Activated CD8-positive, alpha-beta memory T cell treated with anti-CD3 and anti-CD28 coated beads, Interleukin-2, amount 50 U/mL, for 48 hours (primary cell): ENCODE measurements at regions not wholly inside any gene's neighbourhood (a gene's known extent, or its start where the extent isn't known, plus 50 kb on each side); places are given as distances from the start of the nearest gene placed in this dataset.
"Not testable (repeated sequence)": the region's sequence is repeated elsewhere in the genome, so short reads cannot be mapped to it uniquely, and the experiment has no call there.

Experiments
- DNase-seq: peaks from one replicate; pipeline ENCODE4 v3.0.0-alpha.2; 2020

DNA sequence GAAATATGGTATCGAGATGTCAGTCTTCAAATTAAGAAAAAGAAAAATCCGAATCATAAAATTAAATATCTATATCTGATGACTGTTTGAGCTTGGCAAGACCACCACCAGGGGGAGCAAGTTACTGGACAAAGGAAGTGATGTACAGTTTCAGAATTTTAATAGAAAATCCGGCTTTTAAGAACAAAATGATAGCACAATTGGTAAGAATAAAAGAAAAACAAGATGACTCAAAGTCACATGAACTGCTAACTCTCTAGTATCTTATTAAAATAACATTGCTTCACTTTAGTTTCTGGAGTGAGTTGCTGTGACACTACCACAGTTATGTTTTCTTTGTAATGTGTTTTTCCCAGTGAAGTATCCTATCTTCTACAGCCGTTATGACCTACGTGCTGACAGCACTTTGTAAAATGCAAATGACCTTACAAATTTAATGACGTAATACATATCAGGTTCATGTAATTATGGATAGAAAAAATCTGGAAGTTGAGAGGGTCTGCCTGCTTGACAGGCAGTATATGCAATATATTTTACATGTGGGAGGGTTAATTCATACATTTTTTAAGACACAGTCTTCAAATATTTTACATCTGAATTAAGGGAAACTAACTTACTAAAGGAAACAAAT is 405.3 kb upstream of the HS3ST5 start:
- DNase-seq = peak; percentile 50

- no peak for DNase-seq
These were observed 397.7 kb upstream of the HS3ST5 start for GRCh38 chr6:114740547-114740946.

GRCh38 chr6:114739656-114740055 is 396.8 kb upstream of the HS3ST5 start:
- no peak for DNase-seq

- no peak for DNase-seq
These were observed 392.4 kb upstream of the HS3ST5 start for GRCh38 chr6:114735025-114735735.

DNA sequence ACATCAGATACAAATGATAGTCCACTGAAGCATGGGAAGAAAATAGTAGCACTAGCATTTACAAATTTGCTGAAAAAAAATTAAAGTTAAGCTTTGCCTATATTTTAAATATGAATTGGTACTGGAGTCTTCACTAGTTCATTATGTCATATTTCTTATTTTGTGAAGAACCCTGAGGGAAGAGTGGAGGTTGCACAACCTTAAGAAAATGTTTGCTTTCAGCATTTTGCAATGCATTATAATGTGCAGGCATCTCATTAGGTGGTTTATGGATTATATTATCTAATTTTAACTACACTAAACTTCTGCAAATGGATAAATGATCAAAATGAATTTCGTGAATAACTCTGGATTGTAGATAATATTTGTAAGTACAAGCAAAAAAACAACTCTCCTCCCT is 390.8 kb upstream of the HS3ST5 start:
- no peak for DNase-seq

GRCh38 chr6:114718716-114719270 is 376.0 kb upstream of the HS3ST5 start:
- no peak for DNase-seq

DNA sequence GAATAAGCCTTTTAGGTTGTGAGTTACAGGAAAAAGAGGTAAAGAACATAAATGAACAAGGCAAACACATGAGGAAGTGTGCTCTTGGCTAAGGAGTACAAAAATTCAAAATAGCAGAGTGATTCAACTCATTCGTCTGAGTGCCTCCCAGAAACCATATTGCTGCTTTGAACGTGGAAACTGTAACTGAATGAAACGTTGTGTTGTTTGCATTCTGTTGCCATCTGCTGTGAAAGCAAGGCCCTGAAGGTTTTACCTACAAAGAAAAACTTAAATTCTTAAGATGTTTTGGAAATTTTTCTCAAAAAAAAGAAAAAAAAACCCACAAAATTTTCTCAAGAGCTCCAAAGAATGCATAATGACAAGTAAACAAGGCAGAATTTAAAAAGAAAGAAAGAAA is 375.4 kb upstream of the HS3ST5 start:
- DNase-seq = no peak

DNA sequence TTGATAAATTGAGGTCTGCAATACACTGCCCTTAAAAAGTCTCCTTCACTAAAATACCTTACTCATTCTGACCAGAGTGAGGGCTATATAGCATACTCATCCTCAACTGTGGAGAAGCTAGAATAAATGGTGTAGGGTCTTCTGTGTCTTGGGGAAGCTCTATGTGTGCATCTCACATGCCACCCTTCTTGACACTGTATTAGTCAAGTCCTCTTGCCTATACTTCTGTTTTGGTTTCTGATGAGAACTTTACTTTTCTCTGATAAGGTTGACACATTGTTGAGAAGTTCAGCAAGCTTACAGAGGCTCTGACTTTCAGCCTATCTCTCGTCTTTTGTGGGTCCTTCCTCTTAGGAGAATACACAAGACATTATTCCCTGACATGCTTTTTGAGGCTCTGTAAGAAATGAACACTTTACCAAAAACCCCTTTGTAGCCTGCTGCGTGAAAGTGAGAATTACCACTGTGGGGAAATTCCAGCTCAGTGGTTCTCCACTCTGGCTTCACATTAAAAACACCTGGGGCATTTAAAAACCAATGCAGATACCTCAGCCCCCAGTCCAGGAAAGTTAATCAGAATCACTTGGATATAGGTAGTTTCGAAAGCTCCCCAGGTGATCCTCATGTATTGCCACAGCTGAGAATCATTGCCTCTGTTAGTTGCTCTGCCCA is 372.1 kb upstream of the HS3ST5 start:
- DNase-seq = no peak

- DNase-seq = no peak
These were observed 370.9 kb upstream of the HS3ST5 start for GRCh38 chr6:114713690-114714089.

GRCh38 chr6:114712129-114712662 is 369.4 kb upstream of the HS3ST5 start:
- no peak for DNase-seq

DNA sequence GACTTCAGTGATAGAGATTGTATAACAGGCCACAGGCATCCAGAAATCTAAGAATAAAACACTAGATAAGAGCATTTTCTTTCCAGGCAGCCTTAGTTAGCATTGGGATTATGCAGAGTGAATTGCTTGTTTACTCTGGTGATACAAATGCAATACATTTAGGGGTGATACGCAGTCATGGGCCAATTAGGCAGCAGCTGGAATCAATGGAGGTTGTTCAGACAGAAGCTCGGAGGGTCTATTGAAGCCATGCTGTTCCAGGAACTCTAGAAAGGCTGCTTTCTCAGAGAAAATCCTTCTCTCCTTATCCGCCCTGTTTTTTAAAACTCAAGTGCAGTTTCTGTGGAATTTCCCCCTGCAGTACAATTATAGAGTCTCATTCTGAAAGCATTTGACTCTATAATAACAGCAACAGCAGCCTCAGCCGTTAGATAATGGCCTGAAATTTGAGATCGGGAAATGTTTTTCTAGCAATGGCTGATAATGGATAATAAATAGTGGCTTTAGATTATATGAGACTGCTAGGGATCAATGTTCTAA is 364.3 kb upstream of the HS3ST5 start:
- DNase-seq = no peak

- no peak for DNase-seq
These were observed 347.8 kb upstream of the HS3ST5 start for GRCh38 chr6:114690625-114691024.

DNA sequence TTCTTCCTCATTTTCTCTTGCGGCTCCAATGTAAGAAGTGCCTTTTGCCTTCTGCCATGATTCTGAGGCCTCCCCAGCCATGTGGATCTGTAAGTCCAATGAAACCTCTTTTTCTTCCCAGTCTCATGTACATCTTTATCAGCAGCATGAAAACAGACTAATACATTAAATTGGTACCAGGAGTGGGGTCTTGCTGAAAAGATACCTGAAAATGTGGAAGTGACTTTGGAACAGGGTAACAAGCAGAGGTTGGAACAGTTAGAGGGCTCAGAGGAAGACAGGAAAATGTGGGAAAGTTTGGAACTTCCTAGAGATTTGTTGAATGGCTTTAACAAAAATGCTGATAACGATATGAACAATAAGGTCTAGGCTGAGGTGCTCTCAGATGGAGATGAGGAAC is 316.7 kb upstream of the HS3ST5 start:
- DNase-seq = no peak

- DNase-seq = no peak
These were observed 308.8 kb upstream of the HS3ST5 start for GRCh38 chr6:114651611-114652010.

- DNase-seq = no peak
These were observed 308.1 kb upstream of the HS3ST5 start for GRCh38 chr6:114650891-114651290.

DNA sequence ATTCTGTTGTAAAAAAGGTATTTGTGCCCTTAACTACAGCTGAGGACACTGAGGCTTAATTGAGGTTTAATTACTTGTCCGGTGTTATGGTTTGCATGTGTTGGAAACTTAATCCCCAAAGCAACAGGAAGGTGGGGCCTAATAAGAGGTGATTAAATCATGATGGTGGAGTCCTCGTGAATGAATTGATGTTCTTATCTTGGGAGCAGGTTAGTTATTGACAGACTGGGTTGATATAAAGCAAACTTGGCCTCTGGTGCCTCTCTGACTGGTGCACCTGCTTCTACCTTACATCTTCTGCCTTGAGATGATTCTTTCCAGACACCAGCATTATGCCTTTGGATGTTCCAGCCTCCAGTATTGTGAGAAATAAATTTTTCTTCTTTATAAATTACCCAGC is 306.5 kb upstream of the HS3ST5 start:
- DNase-seq = no peak

GRCh38 chr6:114648847-114649246 is 306.0 kb upstream of the HS3ST5 start:
- no peak for DNase-seq

DNA sequence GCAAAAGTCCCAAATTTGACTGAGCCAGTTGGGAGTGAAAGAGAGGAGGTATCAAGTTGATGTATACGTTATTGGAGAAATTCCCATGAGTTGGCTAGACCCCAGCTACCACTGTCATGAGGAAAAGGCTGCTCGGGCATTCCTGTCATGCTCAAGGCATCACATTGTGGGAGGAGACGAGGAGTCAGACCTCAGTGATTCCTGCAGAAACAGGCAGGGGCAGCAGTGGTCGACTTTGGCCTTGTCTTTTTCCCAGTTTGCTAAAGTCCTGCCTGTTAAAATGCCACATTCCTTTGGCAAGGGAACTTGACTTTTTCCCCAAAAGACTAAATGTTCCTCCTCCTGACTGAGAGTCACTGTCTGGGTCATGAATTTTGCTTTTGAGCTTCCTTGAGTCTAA is 295.5 kb upstream of the HS3ST5 start:
- no peak for DNase-seq

GRCh38 chr6:114634016-114634415 is 291.2 kb upstream of the HS3ST5 start:
- DNase-seq = no peak

DNA sequence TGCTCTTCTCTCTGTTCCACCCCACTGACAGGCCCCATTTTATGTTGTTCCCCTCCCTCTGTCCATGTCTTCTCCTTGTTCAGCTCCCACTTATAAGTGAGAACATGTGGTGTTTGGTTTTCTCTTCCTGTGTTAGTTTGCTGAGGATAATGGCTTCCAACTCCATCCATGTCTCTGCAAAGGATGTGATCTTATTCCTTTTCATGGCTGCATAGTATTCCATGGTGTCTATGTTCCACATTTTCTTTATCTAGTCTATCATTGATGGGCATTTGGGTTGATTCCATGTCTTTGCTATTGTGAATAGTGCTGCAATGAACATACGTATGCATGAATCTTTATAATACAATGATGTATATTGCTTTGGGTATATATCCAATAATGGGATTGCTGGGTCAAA is 283.4 kb upstream of the HS3ST5 start:
- not testable (repeated sequence) for DNase-seq

DNA sequence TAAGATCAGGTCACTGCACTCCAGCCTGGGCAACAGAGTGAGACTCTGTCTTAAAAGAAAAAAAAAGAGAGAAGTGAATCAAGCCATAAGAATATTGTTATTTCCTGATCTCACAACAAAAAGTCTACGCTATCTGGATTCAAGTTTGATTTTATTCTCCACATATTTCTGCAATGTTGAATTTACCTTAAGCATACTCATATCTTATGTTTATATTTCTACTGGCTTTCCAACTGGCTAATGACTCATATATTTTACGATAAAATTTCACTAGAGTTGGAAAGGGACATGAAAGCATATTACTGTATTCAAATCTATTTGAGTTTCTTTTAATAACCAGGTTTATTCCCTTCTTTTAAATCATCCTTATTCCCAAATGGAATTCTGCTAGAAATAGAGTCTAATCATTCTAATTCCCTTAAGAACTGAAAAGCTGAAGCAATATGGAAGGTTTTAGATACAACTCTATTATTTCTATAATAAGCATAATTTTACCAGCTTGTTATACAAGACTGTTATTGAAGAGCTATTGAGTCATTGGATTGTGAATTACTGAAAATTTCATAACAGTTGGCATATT is 276.9 kb upstream of the HS3ST5 start:
- DNase-seq = no peak

DNA sequence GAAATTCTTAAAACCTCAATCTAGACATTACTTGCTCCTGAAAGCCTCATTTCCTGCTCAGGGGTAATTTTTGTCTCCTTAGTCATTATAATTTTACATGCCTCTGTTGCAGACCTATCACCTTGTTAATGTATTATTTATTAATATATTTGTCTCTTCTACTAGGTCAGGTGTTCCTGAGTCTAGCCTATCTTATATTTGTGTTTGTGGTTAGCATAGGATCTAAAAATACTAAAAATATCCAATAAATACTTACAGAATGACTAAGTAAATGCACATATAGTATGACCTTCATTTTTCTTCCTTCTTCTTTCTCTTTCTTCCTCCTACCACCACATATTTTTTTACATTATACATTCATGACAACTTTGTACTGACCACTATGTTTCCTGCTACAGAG is 268.9 kb upstream of the HS3ST5 start:
- DNase-seq = no peak

DNA sequence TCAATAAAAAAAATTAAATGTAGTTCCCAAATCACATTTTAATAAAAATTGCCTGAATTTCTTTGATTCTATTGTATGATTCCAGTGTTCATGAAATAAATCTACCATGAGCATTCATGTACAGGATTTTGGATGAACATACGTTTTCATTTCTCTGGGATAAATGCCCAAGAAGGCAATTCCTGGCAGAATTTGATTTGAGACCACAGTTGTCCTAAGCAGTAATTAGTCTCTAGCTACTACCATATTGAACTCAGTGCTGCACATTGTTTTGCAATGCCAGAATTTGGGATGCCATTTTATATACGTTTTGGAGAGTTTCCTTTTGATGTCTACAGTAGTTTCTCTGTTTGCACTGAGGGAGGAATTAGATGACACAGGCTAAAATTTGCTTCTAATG is 265.3 kb upstream of the HS3ST5 start:
- no peak for DNase-seq
